A673 (cell line): ENCODE measurements at regions not wholly inside any gene's neighbourhood (a gene's known extent, or its start where the extent isn't known, plus 50 kb on each side); places are given as distances from the start of the nearest gene placed in this dataset.

Source experiments
- CTCF ChIP-seq: fragments of 300-800, 200-600 bp; sonication (generic); conservative IDR thresholded peaks from 2 replicates; pipeline ENCODE4 v1.5.1; 2017; ENCODE audit warnings: low read depth, mild to moderate bottlenecking, antibody characterized with exemption, low read length, moderate library complexity, mixed read lengths
- EZH2 ChIP-seq: fragments of 200-600 bp; sonication (generic); IDR thresholded peaks from 2 replicates; pipeline ENCODE4 v1.6.1; 2017; ENCODE audit warnings: borderline replicate concordance, low read depth, mild to moderate bottlenecking, mixed read lengths, antibody characterized with exemption, low read length; ENCODE audit not compliant: poor library complexity, severe bottlenecking

GRCh38 chr6:135631821-135632220, 134.3 kb upstream of the AHI1 start:
- no peak for TF ChIP-seq EZH2
- TF ChIP-seq CTCF = no peak
